ENCODE measurements at regions not wholly inside any gene's neighbourhood (a gene's known extent, or its start where the extent isn't known, plus 50 kb on each side); places are given as distances from the start of the nearest gene placed in this dataset.

DNA sequence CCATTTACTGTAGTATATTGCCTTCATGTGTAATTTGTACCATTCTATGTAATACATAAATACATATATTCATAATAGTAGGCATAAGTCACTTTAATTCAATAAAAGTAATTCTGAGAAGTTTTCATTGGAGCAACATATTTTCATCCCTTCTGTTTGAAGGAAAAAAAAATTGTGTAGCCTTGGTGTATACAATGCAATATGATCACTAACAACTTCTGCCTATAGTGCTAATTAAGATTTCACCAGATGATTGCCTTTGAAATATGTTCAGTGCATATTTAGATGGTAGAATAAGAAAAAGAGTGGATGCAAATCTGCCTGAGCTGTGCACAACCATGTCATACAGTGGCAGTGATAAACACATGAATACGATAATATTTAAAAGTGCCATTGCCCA lies 996.8 kb downstream of the EFNA5 start:
- TF ChIP-seq, protein P1, sequence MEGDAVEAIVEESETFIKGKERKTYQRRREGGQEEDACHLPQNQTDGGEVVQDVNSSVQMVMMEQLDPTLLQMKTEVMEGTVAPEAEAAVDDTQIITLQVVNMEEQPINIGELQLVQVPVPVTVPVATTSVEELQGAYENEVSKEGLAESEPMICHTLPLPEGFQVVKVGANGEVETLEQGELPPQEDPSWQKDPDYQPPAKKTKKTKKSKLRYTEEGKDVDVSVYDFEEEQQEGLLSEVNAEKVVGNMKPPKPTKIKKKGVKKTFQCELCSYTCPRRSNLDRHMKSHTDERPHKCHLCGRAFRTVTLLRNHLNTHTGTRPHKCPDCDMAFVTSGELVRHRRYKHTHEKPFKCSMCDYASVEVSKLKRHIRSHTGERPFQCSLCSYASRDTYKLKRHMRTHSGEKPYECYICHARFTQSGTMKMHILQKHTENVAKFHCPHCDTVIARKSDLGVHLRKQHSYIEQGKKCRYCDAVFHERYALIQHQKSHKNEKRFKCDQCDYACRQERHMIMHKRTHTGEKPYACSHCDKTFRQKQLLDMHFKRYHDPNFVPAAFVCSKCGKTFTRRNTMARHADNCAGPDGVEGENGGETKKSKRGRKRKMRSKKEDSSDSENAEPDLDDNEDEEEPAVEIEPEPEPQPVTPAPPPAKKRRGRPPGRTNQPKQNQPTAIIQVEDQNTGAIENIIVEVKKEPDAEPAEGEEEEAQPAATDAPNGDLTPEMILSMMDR (IDR thresholded peaks at IDR 0.05): no peak
- no peaks in the 10 kb centered on the region for H3K4me1 ChIP-seq (replicated peaks)
- no peaks in the 10 kb centered on the region for H3K36me3 ChIP-seq
- intact Hi-C loops (cut with DNase I): no loop called here
- H3K27ac ChIP-seq: no peak overlapping the region
- H3K9me3 ChIP-seq: no peaks in the 10 kb centered on the region
- no peak overlapping the region for H3K4me3 ChIP-seq
- DNase-seq (ENCODE audit: low spot score): no peak
- no peaks in the 10 kb centered on the region for H3K27me3 ChIP-seq (replicated peaks; ENCODE audit: insufficient read depth)
- WGBS: 61% methylated on average over 1 of the region's 1 CpG

DNA sequence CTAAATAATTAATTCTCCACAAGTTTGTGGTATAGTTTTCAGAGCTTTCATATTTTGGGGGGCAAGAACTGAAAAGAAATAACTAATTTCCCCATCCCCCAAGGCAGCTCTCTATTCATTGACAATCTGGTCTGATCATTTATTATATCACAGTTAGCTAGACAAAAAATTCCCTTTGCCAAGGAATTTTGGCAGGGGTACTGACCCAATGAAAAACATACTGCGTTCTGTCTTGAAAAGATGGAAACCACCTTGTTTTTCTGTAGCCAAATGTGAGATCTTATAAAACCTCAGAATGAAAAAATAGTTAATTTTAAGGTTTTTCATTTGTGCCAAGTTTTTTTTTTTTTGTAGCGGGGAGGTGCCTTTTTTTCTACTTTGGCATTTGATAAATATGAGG lies 1008.9 kb downstream of the EFNA5 start:
- Histone ChIP-seq H3K27ac (no peak overlapping the region), H3K4me1 (replicated peaks) (no peaks in the 10 kb centered on the region), H3K27me3 (replicated peaks; ENCODE audit: insufficient read depth) (no peaks in the 10 kb centered on the region), H3K36me3 (no peaks in the 10 kb centered on the region), H3K4me3 (no peak overlapping the region), H3K9me3 (no peaks in the 10 kb centered on the region)
- intact Hi-C loops (cut with DNase I): no loop called here
- no peak for DNase-seq (ENCODE audit: low spot score)
- 14% methylated on average over 2 of the region's 2 CpGs for WGBS
- no peak for TF ChIP-seq POLR2AphosphoS5 (IDR thresholded peaks at IDR 0.05)
- TF ChIP-seq, protein P1 (IDR thresholded peaks at IDR 0.05): no peak
- TF ChIP-seq POLR2A (IDR thresholded peaks at IDR 0.05): no peak

DNA sequence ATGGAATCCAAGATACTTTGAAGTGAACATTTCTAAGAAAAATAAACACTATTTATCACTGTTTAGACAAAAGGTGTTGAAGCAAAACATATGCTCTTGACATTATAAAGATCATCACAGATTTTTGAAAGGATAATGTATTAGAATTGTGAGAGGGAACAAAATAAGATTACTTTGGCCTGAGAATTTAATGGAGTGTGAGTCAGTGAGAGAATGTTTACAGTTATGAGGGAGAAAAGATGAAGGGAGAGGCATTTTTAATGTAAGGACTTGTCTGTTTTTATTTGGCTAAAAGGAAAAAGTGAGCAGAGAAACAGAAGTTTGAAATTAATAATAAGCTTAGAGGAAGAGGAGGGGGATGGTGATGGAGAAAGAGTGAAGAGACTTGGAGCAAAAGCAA lies 1010.1 kb downstream of the EFNA5 start:
- Histone ChIP-seq H3K4me1 (replicated peaks) (no peaks in the 10 kb centered on the region), H3K27ac (no peak overlapping the region), H3K27me3 (replicated peaks; ENCODE audit: insufficient read depth) (no peaks in the 10 kb centered on the region), H3K9me3 (no peaks in the 10 kb centered on the region), H3K4me3 (no peak overlapping the region), H3K36me3 (no peaks in the 10 kb centered on the region)
- intact Hi-C loops (cut with DNase I): no loop called here
- TF ChIP-seq POLR2AphosphoS5 (IDR thresholded peaks at IDR 0.05) (no peak), POLR2A (IDR thresholded peaks at IDR 0.05) (no peak)
- TF ChIP-seq, protein P1 (IDR thresholded peaks at IDR 0.05): no peak
- no peak for DNase-seq (ENCODE audit: low spot score)

DNA sequence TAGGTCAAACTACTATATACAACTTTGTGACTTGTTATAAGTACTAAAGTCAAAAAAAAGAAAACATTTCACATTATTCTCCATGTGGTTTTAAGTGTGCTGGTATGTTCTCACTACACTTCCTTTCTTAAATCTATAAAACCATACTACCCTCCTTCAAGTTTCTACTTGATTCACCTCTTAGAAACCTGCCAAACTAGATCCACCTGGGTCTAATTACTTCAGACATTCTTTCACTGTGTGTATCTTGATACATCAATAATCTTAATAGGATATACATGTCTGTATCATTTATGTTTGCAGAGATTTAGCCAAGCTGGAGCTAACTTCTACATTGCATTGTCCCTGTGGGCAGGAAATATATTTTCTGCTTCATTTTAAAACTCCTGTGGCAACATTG lies 1012.6 kb downstream of the EFNA5 start:
- Histone ChIP-seq H3K4me1 (replicated peaks) (no peaks in the 10 kb centered on the region), H3K27me3 (replicated peaks; ENCODE audit: insufficient read depth) (no peaks in the 10 kb centered on the region), H3K4me3 (no peak overlapping the region), H3K9me3 (no peaks in the 10 kb centered on the region), H3K36me3 (no peaks in the 10 kb centered on the region), H3K27ac (no peak overlapping the region)
- DNase-seq (ENCODE audit: low spot score): no peak
- TF ChIP-seq POLR2AphosphoS5 (IDR thresholded peaks at IDR 0.05) (no peak), POLR2A (IDR thresholded peaks at IDR 0.05) (no peak)
- TF ChIP-seq, protein P1 (IDR thresholded peaks at IDR 0.05): no peak
- intact Hi-C loops (cut with DNase I): no loop called here

DNA sequence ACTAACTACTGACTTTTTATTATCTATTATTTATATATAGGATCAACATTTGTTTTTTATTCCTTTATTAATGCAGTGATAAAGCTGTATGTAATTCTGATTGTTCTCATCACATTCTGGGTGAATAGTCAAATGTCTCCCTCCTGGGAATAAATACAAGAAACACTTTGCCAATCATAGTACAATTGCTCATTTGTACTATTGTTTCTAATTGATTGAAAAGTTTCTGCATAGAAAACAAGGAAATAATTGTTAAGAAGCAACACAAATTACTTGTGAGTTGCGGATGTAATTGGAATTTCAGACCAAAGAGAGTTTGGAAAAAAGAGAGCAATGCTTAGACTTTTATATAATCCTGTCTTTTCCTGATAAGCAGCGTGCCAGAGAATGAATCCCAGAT lies 1013.9 kb downstream of the EFNA5 start:
- Histone ChIP-seq H3K4me1 (replicated peaks) (no peaks in the 10 kb centered on the region), H3K36me3 (no peaks in the 10 kb centered on the region), H3K9me3 (no peaks in the 10 kb centered on the region), H3K4me3 (no peak overlapping the region), H3K27me3 (replicated peaks; ENCODE audit: insufficient read depth) (no peaks in the 10 kb centered on the region), H3K27ac (no peak overlapping the region)
- intact Hi-C loops (cut with DNase I): no loop called here
- DNase-seq (ENCODE audit: low spot score): no peak
- TF ChIP-seq, protein P1 (IDR thresholded peaks at IDR 0.05): no peak
- TF ChIP-seq POLR2A (IDR thresholded peaks at IDR 0.05): no peak
- TF ChIP-seq POLR2AphosphoS5 (IDR thresholded peaks at IDR 0.05): no peak
- 88% methylated on average over 2 of the region's 2 CpGs for WGBS
